NCI-H1105 treated with DMSO at 0.1 percent for 48 hours (cell line): ENCODE measurements at regions not wholly inside any gene's neighbourhood (a gene's known extent, or its start where the extent isn't known, plus 50 kb on each side); places are given as distances from the start of the nearest gene placed in this dataset.

Experiments
- DNase-seq: peaks from one replicate; lab custom pipeline; 2025; lab: John Stamatoyannopoulos, UW

- no peak for DNase-seq
Measured at GRCh38 chr3:148389916-148390315, 307.8 kb upstream of the AGTR1 start.

GRCh38 chr3:148395821-148396220, 301.9 kb upstream of the AGTR1 start:
- DNase-seq = no peak

GRCh38 chr3:148400754-148401153, 296.9 kb upstream of the AGTR1 start:
- DNase-seq = no peak

DNA sequence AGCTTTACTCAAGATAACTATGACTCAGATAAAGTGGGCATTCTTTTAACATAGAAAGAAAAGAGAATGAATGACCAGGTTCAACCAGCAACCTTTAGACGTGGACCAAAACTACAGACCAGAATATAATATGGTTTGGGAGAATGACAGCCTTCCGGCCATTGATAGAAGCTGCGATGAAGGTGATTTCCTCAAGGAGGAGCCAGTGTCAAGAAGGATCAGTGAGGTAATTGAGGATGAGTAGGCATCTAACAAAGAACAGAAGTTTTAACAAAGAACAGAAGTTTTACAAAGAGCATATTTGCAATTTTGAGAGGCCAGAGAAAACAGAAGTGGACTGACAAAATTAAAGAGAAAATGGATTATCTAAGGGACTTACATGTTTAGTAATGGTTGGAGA, 289.0 kb upstream of the AGTR1 start:
- DNase-seq = no peak

DNA sequence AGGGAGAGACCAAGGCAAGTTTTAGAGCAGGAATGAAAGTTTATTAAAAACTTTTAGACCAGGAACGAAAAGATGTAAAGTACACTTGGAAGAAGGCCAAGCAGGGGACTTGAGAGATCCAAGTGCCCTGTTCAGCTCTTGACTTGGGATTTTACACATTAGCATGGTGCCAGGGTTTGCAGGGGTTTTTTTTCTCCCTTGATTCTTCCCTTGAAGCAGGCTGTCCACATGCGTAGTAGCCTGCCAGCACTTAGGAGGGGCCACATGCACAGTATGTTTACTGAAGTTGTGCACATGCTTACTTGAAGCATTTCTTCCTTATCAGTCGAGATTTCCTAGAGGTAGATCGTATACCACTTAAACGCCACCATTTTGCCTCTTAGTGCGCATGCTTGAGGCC, 277.5 kb upstream of the AGTR1 start:
- DNase-seq = peak; percentile 26

DNA sequence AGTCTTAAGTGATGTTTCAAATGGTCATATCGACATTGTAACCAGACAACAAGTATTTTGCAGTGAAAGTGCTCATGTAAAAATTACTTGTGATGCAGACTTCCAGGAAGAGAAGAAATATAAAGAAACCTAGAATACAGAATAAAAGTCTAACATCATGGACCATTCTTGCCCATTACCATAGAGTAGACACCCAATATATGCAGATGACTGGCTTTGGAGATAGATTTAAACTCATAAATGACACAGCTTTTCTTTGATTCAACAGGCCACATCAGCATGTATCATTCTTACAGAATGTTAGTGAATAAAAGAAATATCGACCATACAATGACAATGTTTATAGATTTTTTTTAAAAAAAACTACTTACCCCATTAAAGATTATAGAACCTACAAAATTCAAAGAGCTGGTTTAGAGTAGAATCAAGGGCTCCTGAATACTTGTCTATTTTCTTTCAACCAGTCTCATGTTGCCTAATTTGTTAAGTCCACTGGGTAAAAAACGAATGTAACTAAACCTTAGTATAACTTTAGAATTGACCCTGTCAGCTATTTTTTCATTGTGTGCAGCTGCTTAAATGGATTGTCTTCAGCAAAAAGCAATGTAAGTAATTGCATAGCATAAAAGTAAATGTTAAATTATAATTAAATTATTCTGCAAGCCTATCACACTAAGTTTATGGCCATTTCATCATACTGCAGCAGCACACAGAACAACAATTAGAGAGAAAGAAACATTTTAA, 268.7 kb upstream of the AGTR1 start:
- no peak for DNase-seq

DNA sequence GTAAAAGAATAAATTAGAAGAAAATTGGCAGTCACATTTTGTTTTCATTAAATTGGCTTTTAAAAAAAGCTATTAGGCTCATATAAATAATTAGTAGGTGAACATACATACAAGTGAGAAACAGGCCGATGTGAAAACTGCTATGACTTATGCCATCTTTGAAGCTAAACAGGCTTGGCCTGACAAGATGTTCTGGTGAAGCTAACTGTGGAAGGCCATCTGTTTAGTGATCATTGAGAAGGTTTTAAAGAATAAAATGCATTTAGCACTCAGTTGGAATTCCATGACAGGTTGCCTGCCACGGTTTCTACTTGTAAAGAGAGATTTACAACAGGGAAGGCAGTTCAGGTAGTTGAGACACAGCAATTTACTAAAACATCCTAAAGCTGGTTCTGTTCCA, 264.0 kb upstream of the AGTR1 start:
- no peak for DNase-seq

DNA sequence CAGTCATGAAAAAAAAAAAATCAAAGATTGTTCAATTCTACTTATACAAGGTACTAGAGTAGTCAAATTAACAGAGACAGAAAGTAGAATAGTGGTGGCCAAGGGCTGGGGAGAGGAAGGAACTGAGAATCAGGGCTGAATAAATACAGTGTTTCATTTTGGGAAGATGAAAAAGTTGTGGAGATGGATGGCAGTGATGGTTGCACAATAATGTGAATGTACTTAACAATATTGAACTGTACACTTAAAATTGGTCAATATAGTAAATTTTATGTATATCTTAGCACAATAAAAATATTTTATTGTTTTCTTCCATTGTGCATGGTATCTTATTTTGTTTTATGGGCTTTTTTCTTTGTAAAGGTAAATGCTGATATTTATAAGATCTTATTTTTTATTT, 262.2 kb upstream of the AGTR1 start:
- DNase-seq = no peak

DNA sequence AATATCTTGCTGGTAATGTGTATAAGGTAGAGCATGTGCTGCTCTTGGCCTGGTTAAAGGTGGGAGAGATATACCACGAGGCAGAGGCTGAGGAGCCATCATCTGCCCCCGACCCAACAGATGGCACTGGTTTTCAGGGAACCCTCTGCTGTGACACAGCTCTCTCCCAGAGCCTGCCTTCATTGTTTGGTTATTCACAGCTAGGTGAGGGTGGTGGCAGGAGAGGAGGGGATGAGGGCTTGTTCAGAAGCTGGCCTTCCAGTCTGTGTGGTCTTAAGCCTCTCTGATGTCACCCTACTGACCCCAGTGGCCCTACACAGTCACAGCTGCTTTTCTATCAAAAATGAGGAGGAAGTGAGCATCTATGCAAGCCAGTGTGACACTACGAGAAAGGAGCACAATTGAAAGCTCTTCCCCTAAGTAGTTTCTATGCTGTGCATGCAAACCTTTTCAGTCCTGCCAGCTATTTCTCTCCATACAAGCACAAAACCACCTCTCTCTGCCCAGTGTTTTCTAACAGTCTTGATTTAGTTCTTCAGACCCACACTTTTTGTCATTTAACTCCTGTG, 258.4 kb upstream of the AGTR1 start:
- DNase-seq = no peak

DNA sequence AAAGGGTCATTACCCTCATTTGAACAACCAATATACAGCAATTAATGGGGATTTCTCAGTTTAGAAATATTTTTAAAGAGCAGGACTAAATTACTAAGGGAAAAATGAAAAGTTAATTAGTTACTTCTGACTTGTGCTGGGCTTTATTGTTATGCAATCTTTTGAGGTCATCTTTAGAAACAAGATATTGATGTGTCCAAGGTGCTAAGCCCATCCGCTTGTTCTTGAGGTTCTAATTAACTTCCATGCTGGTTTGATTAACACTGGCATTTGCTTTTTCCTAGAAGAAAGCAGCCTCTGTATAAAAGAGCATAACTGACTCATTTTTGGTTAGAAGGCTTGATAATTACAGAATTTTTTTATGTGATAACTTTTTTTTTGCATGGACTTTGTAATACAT, 256.5 kb upstream of the AGTR1 start:
- DNase-seq = no peak

- peak; percentile 18 for DNase-seq
Measured at GRCh38 chr3:148450819-148451218, 246.9 kb upstream of the AGTR1 start.

DNA sequence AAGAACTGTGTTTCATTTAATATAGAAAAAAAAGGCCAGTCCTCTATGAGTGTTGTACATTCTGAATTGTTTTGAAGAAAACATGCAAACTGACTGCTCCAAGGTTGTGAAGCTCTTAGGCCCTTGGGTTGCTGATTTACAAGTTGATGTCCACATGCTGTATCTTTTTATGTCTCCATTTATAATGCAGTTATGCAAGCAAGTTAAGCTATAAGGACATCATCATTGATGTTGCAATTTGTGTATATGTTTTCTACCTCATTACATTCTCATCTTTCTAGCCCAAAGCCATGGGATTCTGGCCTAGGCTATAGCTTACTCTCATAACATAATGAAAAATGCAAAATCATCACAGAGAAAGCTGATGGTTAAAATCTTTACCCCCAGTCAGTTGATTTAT, 245.7 kb upstream of the AGTR1 start:
- DNase-seq = no peak

DNA sequence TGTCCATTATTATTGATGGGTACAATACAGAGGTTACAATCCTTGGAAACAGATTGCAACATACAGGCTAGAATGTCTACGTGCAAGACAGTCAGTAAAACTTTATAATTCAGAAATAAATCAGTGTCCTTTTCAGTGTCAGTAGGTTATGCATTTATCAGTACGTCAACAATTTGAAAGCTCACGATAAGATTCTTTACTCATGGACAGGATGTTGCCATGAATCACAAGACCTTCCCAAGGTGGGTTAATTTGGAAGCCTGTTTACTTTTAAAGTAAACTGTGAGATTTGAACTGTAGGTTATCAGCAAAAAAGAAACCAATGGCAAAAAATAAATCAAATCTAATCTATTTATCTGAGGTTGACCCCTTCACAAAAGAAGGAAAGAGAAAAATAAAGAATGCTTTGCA, 243.9 kb upstream of the AGTR1 start:
- DNase-seq = no peak

- no peak for DNase-seq
Measured at GRCh38 chr3:148455098-148455497, 242.6 kb upstream of the AGTR1 start.

DNA sequence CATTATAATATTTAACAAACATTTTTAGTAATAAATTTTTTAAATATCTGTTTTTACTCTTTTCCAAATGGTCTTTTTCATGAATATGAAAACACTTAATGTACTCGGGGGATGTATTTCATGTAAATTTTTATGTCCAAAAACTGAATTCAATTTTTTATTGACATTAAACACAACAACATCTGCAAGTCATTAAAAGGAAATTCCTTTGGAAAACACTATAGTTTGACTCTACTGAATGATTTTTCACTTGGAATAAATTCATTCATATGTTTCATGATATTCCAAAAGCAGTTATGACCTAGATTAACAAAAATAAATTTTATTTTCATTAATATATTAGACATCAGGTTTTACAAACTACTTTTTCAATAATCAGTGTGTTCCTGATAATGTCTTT, 239.8 kb upstream of the AGTR1 start:
- DNase-seq = no peak

DNA sequence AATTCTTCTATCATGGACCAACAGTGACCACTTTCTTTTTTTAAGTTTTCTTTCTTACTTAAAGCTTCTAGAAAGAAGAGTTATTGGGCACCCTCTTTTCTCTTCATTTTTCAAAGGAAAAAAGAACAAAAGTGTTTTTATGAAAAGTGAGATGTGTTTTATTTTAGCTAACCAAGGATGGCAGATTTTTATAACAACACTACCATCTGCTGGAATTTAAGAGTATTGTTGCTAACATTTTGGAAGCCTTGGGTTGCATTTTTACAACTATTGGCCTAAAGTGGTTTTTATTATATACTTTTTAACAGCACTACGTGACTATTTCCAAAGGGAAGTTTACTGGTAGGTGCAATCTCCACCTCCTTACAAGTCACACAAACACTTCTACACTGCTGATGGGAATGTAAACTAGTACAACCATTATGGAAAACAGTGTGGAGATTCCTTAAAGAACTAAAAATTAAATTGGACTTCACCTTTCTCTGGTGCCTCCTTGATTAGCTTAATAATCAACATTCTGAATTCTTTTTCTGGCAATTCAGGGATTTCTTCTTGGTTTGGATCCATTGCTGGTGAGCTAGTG, 237.7 kb upstream of the AGTR1 start:
- DNase-seq = no peak

DNA sequence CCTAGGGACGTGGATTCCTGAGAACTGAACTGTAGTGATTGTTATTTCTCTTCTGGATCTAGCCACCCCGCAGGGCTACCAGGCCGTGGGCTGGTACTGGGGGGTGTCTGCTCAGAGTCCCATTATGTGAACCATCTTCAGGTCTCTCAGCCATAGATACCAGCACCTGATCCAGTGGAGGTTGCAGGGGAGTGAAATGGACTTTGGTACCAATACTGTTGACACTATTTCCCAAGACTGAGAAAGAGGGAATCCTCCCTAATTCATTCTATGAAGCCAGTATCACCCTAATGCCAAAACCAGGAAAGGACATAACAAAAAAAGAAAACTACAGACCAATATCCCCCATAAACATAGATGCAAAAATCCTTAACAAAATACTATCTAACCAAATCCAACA, 237.0 kb upstream of the AGTR1 start:
- no peak for DNase-seq

- DNase-seq = no peak
Measured at GRCh38 chr3:148464246-148464645, 233.5 kb upstream of the AGTR1 start.

DNA sequence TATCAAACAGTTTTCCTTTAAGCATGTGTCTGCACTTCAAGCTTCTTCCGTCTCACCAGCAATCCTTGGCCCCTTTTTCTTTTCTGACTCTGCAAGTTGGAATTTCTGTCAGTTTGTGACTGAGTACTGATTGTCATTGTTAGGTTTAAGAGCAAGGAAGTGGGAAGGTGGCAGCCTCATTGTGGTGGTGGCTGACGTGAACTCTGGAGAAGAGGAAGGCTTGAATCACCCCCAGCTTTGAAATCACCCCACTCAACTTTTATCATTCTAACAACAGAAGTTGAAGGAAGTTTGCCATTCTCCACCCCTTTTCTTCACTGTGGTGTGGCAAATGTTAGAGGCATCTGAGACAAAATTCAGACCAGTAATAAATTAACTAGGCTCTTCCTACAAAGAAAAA, 231.6 kb upstream of the AGTR1 start:
- no peak for DNase-seq

GRCh38 chr3:148466980-148467740, 230.5 kb upstream of the AGTR1 start:
- no peak for DNase-seq

- no peak for DNase-seq
Measured at GRCh38 chr3:148477375-148477774, 220.3 kb upstream of the AGTR1 start.

- no peak for DNase-seq
Measured at GRCh38 chr3:148493631-148494030, 204.1 kb upstream of the AGTR1 start.

DNA sequence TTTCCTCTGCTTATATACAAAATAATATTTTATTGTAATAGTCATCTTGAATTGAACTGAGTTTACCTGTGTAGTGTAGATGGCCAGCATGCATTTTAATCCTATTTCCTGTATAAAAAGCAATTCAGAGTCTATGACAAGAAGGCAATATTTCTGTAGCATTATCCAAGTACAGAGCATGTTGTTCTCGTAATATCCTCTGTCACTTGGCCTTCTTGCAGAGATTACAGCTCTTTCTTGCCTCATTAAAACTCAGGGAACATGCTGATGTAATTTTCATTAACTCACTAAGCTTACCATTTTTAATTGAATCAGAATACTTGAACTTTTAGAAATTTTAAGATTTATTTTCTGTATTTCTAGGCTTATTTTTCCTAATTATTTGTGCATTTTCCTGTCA, 203.3 kb upstream of the AGTR1 start:
- no peak for DNase-seq
